GM23338 (cell line): ENCODE measurements at regions not wholly inside any gene's neighbourhood (a gene's known extent, or its start where the extent isn't known, plus 50 kb on each side); places are given as distances from the start of the nearest gene placed in this dataset.
A peak's percentile ranks its signal among the peaks of the same experiment; 100 is the strongest.

Experiments used
- ATAC-seq: fragments of 200-7000 bp; cut with Tn5 transposase; 3 replicates; pipeline ENCODE4 v1.9.1; 2020
- DNase-seq: peaks from one replicate; pipeline ENCODE4 v3.0.0-alpha.2; 2015; ENCODE audit warnings: low spot score
- H2AFZ ChIP-seq: fragments of 200-600 bp; sonication (generic); 2 replicates; pipeline ENCODE4 v1.8.0; 2016; ENCODE audit warnings: antibody characterized with exemption, mild to moderate bottlenecking, moderate library complexity
- H3F3A ChIP-seq: fragments of 200-600 bp; sonication (generic); replicated peaks from 2 replicates; pipeline ENCODE4 v1.8.0; 2017; ENCODE audit warnings: antibody characterized with exemption, mixed run types, low read depth
- H3K27ac ChIP-seq: fragments of 200-600 bp; sonication (generic); 2 replicates; pipeline ENCODE4 v1.6.1; 2016; ENCODE audit warnings: low read depth
- H3K27me3 ChIP-seq: fragments of 200-600 bp; sonication (generic); 2 replicates; pipeline ENCODE4 v1.8.0; 2016; ENCODE audit warnings: mild to moderate bottlenecking, mixed run types, moderate library complexity; ENCODE audit not compliant: insufficient read depth
- H3K36me3 ChIP-seq: fragments of 200-600 bp; sonication (generic); 2 replicates; pipeline ENCODE4 v1.8.0; 2016; ENCODE audit warnings: mild to moderate bottlenecking; ENCODE audit not compliant: insufficient read depth
- H3K4me1 ChIP-seq: fragments of 200-600 bp; sonication (generic); 2 replicates; pipeline ENCODE4 v1.8.0; 2016; ENCODE audit warnings: mild to moderate bottlenecking, moderate library complexity; ENCODE audit not compliant: insufficient read depth
- H3K4me2 ChIP-seq: fragments of 200-600 bp; sonication (generic); 2 replicates; pipeline ENCODE4 v1.7.1; 2017; ENCODE audit warnings: mixed run types
- H3K4me3 ChIP-seq: fragments of 200-600 bp; sonication (generic); 2 replicates; pipeline ENCODE4 v1.6.1; 2016; ENCODE audit warnings: mixed run types
- H3K79me2 ChIP-seq: fragments of 200-600 bp; sonication (generic); replicated peaks from 2 replicates; pipeline ENCODE4 v1.8.0; 2017; ENCODE audit warnings: mild to moderate bottlenecking; ENCODE audit not compliant: insufficient read depth
- H3K9me2 ChIP-seq: fragments of 200-600 bp; sonication (generic); 2 replicates; pipeline ENCODE4 v1.8.0; 2017; ENCODE audit not compliant: insufficient read depth
- H4K20me1 ChIP-seq: fragments of 200-600 bp; sonication (generic); replicated peaks from 2 replicates; pipeline ENCODE4 v1.8.0; 2017; ENCODE audit warnings: mild to moderate bottlenecking; ENCODE audit not compliant: insufficient read depth
- H3K27ac Mint-ChIP-seq: 2 replicates; pipeline ENCODE4 v1.8.0; 2020; ENCODE audit warnings: inconsistent platforms, mild to moderate bottlenecking, moderate library complexity, mixed read lengths
- H3K27me3 Mint-ChIP-seq: 3 replicates; pipeline ENCODE4 v1.8.0; 2022; ENCODE audit warnings: low read depth, mild to moderate bottlenecking, moderate library complexity, mixed read lengths, inconsistent platforms; ENCODE audit not compliant: insufficient read depth, poor library complexity
- H3K36me3 Mint-ChIP-seq: 3 replicates; pipeline ENCODE4 v1.8.0; 2021; ENCODE audit warnings: low read depth, mild to moderate bottlenecking, inconsistent platforms, moderate library complexity, mixed read lengths
- H3K4me1 Mint-ChIP-seq: 3 replicates; pipeline ENCODE4 v1.8.0; 2020; ENCODE audit warnings: mild to moderate bottlenecking, inconsistent platforms, mixed read lengths
- H3K4me3 Mint-ChIP-seq: 3 replicates; pipeline ENCODE4 v1.8.0; 2021; ENCODE audit warnings: moderate library complexity, mild to moderate bottlenecking, inconsistent platforms, mixed read lengths
- H3K9me3 Mint-ChIP-seq: 3 replicates; pipeline ENCODE4 v1.8.0; 2020; ENCODE audit warnings: moderate library complexity, mild to moderate bottlenecking, inconsistent platforms, mixed read lengths
- CREB1 ChIP-seq: fragments of 250-450 bp; sonication (Bioruptor Pico); IDR thresholded peaks from 2 replicates; pipeline ENCODE4 v1.5.0; 2020; ENCODE audit warnings: low read depth, mild to moderate bottlenecking, moderate library complexity
- CTCF ChIP-seq, 2 experiments: fragments of 200-600 bp in 1 of 2; sonication (generic) in 1 of 2; conservative IDR thresholded peaks; 2 replicates each; pipeline versions ENCODE4 v1.5.1 to v1.6.1; 2016 to 2017; ENCODE audit warnings: antibody characterized with exemption in 2 of 2, low read depth in 2 of 2, mild to moderate bottlenecking in 2 of 2, moderate library complexity in 1 of 2
- ETS1 ChIP-seq: IDR thresholded peaks from 2 replicates; pipeline ENCODE4 v1.6.1; 2016; ENCODE audit warnings: antibody characterized with exemption
- EZH2 ChIP-seq: fragments of 200-600 bp; sonication (generic); IDR thresholded peaks from one replicate; pipeline ENCODE4 v1.8.0; 2017; ENCODE audit warnings: antibody characterized with exemption, mild to moderate bottlenecking, low read depth; ENCODE audit not compliant: unreplicated experiment
- EZH2phosphoT487 ChIP-seq: fragments of 200-600 bp; sonication (generic); IDR thresholded peaks from one replicate; pipeline ENCODE4 v1.8.1; 2018; ENCODE audit warnings: antibody characterized with exemption; ENCODE audit not compliant: unreplicated experiment
- JUNB ChIP-seq: IDR thresholded peaks from one replicate; pipeline ENCODE4 v1.6.1; 2016; ENCODE audit warnings: antibody characterized with exemption; ENCODE audit not compliant: unreplicated experiment
- NANOG ChIP-seq: IDR thresholded peaks from 2 replicates; pipeline ENCODE4 v1.6.1; 2016; ENCODE audit warnings: antibody characterized with exemption, borderline replicate concordance
- POLR2AphosphoS5 ChIP-seq: IDR thresholded peaks from 2 replicates; pipeline ENCODE4 v1.6.1; 2016; ENCODE audit warnings: antibody characterized with exemption, low read depth
- ZNF331 ChIP-seq: fragments of 250-450 bp; sonication (Bioruptor Pico); IDR thresholded peaks from 2 replicates; pipeline ENCODE4 v1.5.0; 2020; ENCODE audit warnings: low read depth, mild to moderate bottlenecking, moderate library complexity
- TF ChIP-seq, protein P1 (sequence below): IDR thresholded peaks from one replicate; pipeline ENCODE4 v1.6.1; 2018; ENCODE audit warnings: antibody characterized with exemption; ENCODE audit not compliant: unreplicated experiment

DNA sequence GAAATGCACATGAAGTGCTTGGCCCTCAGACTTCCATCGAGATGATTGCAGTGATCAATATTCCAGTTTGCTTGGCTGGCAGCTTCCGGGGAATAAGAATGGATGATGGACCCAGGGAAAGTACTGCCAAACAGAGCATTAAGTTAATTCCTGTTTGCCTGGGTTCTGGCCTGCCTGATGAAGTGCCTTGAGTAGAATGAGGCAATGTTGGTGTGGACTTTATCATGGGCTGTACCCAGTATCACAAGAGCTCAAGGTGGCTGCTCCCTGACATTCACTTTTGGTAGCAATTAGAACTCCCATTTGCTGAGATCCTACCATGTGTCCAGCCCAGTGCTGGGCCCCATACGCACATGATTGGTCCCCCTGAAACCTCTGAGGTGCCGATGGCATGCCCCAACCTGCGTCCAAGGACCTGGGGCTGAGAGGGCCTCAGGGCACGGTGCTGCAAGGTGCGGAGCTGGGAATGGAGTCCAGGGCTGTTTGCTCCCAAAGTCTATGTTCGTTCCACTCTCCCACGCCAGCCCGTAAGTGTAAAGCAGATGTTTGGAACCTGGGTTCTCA, 80.7 kb downstream of the SLC25A47 start (continued):
- TF ChIP-seq EZH2 (no peak), ZNF331 (CRISPR knock-in tag) (no peak)

GRCh38 chr14:100404419-100404818, 81.3 kb downstream of the SLC25A47 start:
- H3K4me3 Mint-ChIP-seq, result no peak overlapping the region

DNA sequence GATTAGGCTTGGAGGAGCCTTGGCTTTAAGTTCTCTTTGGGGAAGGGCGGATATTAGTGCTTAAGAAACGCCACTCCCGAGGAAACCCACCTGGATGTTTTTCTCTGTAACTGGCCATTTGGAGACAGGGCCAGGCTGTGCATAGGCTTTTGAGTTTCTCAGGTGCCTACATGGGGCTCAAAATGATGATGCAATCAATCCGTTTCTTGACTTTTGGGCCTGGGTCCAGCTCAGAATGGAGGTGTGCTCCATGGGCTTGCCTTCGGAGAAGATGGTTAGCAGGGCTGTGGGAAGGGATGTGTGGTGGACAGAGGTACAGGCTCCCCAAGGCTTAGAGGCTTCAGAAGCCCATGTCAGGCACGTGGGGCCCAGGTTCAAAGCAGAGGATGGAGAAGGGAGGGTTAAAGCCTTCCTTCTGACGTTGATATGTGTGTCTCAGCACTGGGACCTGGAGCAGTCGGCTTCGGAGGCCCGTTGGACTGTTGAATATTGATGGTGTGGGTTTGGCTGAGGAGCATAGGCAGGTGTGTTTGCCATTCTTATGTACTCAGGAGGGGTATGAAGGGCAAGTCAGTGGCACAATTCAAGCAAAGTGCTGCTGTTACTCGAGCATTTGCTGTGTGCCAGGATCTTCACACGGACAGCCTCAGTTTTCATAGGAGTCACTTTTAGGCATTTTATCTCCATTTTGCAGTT, 82.8 kb downstream of the SLC25A47 start:
- Histone ChIP-seq H2AFZ (no peak overlapping the region), H3K9me2 (no peaks in the 10 kb centered on the region), H3K4me2 (no peak overlapping the region), H4K20me1 (no peaks in the 10 kb centered on the region), H3K36me3 (no peaks in the 10 kb centered on the region), H3F3A (no peaks in the 10 kb centered on the region), H3K4me1 (peaks cover 42% of the 10 kb centered on the region), H3K79me2 (no peaks in the 10 kb centered on the region; the same call in 1 of the 2 replicates), H3K27ac (no peak overlapping the region), H3K4me3 (no peak overlapping the region), H3K27me3 (no peaks in the 10 kb centered on the region)
- Mint-ChIP-seq H3K27ac (peak overlapping the region; percentile 55), H3K4me1 (peaks cover 71% of the 10 kb centered on the region), H3K27me3 (peaks cover 7% of the 10 kb centered on the region), H3K9me3 (no peaks in the 10 kb centered on the region), H3K36me3 (no peaks in the 10 kb centered on the region), H3K4me3 (no peak overlapping the region; the same call in 2 of the 3 replicates)
- DNase-seq (no peak), ATAC-seq (no peak)
- TF ChIP-seq NANOG (no peak), CTCF (conservative IDR thresholded peaks at IDR 0.05; ENCODE audit: low read depth in 2 of 2) (no peak), EZH2phosphoT487 (no peak), ETS1 (no peak), JUNB (no peak), ZNF331 (CRISPR knock-in tag) (no peak), POLR2AphosphoS5 (no peak)
- TF ChIP-seq, protein P1, sequence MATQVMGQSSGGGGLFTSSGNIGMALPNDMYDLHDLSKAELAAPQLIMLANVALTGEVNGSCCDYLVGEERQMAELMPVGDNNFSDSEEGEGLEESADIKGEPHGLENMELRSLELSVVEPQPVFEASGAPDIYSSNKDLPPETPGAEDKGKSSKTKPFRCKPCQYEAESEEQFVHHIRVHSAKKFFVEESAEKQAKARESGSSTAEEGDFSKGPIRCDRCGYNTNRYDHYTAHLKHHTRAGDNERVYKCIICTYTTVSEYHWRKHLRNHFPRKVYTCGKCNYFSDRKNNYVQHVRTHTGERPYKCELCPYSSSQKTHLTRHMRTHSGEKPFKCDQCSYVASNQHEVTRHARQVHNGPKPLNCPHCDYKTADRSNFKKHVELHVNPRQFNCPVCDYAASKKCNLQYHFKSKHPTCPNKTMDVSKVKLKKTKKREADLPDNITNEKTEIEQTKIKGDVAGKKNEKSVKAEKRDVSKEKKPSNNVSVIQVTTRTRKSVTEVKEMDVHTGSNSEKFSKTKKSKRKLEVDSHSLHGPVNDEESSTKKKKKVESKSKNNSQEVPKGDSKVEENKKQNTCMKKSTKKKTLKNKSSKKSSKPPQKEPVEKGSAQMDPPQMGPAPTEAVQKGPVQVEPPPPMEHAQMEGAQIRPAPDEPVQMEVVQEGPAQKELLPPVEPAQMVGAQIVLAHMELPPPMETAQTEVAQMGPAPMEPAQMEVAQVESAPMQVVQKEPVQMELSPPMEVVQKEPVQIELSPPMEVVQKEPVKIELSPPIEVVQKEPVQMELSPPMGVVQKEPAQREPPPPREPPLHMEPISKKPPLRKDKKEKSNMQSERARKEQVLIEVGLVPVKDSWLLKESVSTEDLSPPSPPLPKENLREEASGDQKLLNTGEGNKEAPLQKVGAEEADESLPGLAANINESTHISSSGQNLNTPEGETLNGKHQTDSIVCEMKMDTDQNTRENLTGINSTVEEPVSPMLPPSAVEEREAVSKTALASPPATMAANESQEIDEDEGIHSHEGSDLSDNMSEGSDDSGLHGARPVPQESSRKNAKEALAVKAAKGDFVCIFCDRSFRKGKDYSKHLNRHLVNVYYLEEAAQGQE, result no peak

More at GRCh38 chr14:100404419-100404818, 81.3 kb downstream of the SLC25A47 start:
- ATAC-seq (no peak), DNase-seq (no peak)
- Mint-ChIP-seq H3K27ac (no peak overlapping the region), H3K9me3 (no peaks in the 10 kb centered on the region), H3K27me3 (peaks cover 7% of the 10 kb centered on the region), H3K4me1 (peaks cover 74% of the 10 kb centered on the region), H3K36me3 (no peaks in the 10 kb centered on the region)
- Histone ChIP-seq H3K79me2 (no peaks in the 10 kb centered on the region; the same call in 1 of the 2 replicates), H4K20me1 (no peaks in the 10 kb centered on the region), H2AFZ (no peak overlapping the region), H3K27me3 (no peaks in the 10 kb centered on the region), H3K36me3 (no peaks in the 10 kb centered on the region), H3K9me2 (no peaks in the 10 kb centered on the region), H3K4me2 (no peak overlapping the region), H3K4me3 (no peak overlapping the region), H3K4me1 (peaks cover 44% of the 10 kb centered on the region), H3F3A (no peaks in the 10 kb centered on the region), H3K27ac (no peak overlapping the region)
- no peak for TF ChIP-seq CREB1 (CRISPR knock-in tag)
- TF ChIP-seq POLR2AphosphoS5, result no peak
